ENCODE measurements at regions not wholly inside any gene's neighbourhood (a gene's known extent, or its start where the extent isn't known, plus 50 kb on each side); places are given as distances from the start of the nearest gene placed in this dataset.

GRCh38 chr18:68431922-68432198 lies 283.0 kb downstream of the TMX3 start:
- no peak for TF ChIP-seq CTCF (IDR thresholded peaks at IDR 0.05)
- no peak for TF ChIP-seq POLR2AphosphoS5 (IDR thresholded peaks at IDR 0.05; ENCODE audit: low read depth, low read length)
- no peak for TF ChIP-seq TCF7L2 (IDR thresholded peaks at IDR 0.05; ENCODE audit: low read depth, low read length)
- TF ChIP-seq SIN3A (IDR thresholded peaks at IDR 0.05; ENCODE audit: borderline replicate concordance, insufficient read depth, low read depth, low read length): no peak
